ENCODE measurements at regions not wholly inside any gene's neighbourhood (a gene's known extent, or its start where the extent isn't known, plus 50 kb on each side); places are given as distances from the start of the nearest gene placed in this dataset.

DNA sequence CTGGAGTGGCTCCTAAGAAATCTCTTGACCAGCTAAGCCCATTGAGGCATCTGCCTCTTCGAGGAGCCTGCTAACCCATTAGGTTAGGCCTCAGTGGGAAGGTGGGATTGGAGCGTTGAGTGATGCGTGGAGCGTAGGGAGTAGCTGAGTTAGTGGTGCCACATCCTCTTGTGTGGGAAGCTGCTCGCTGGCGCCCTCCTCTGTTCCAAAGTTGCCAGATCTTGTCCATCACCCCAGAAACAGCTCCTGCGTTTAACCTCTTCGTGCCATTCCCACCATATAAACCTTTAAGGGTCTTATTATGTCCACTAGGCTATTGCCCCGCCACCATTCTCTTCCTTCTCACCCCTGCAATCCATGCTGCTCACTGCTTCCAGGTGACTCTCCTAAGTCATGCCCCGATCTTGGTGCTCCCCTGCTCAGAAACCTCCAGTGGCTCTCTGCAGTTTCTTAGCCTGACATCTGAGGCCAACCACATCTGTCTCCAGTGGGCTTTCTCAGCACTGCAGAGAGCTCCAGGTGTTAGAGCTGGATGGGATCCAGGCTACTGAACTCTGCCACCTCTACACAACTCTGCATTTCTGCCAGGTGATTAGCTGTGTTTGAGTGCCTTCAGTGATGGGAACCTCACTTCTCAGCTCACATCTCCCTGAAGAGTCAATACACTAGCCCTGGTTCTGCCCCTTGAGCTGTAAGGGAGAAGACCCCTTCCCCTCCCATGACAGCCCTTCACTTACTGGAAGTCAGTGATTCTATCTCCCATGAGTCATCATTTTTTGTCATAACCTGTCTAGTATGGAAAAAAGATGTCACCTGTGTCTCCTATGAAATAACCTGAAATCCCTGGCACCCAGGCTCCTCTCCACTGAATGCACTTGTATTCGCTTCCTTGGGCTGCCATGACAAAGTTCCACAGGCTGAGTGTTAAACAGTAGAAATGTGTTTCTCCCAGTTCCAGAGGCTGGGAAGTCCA is 65.0 kb upstream of the FGFR2 start:
- TF ChIP-seq, protein P1, sequence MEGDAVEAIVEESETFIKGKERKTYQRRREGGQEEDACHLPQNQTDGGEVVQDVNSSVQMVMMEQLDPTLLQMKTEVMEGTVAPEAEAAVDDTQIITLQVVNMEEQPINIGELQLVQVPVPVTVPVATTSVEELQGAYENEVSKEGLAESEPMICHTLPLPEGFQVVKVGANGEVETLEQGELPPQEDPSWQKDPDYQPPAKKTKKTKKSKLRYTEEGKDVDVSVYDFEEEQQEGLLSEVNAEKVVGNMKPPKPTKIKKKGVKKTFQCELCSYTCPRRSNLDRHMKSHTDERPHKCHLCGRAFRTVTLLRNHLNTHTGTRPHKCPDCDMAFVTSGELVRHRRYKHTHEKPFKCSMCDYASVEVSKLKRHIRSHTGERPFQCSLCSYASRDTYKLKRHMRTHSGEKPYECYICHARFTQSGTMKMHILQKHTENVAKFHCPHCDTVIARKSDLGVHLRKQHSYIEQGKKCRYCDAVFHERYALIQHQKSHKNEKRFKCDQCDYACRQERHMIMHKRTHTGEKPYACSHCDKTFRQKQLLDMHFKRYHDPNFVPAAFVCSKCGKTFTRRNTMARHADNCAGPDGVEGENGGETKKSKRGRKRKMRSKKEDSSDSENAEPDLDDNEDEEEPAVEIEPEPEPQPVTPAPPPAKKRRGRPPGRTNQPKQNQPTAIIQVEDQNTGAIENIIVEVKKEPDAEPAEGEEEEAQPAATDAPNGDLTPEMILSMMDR (IDR thresholded peaks at IDR 0.05) = no peak
- TF ChIP-seq POLR2A (IDR thresholded peaks at IDR 0.05) = no peak

All from uterus (tissue), 2 donors.